HepG2 (cell line): ENCODE measurements at regions not wholly inside any gene's neighbourhood (a gene's known extent, or its start where the extent isn't known, plus 50 kb on each side); places are given as distances from the start of the nearest gene placed in this dataset.
A peak's percentile ranks its signal among the peaks of the same experiment; 100 is the strongest.

ENCODE experiments used
- ATAC-seq: fragments of 200-7000 bp; cut with Tn5 transposase; 3 replicates; pipeline ENCODE4 v1.9.1; 2020; ENCODE audit warnings: mild to moderate bottlenecking, moderate library complexity
- BruUV-seq: library from RNA; stranded (reverse); fragments of 400-500 nt; replicated peaks from 2 replicates; lab custom pipeline; 2021; lab: Mats Ljungman, UMichigan
- CTCF ChIA-PET: fragments of 300-600 bp; formaldehyde crosslinking; extraction: SDS; loops from one replicate; lab custom pipeline; 2021; ENCODE audit warnings: low total read pairs, inconsistent platforms, low intra/inter-chr PET ratio; lab: Yijun Ruan, JAX
- POLR2A ChIA-PET: fragments of 350-600 bp; sonication (Branson Sonifier 250); formaldehyde crosslinking; loops from one replicate; lab custom pipeline; 2020; ENCODE audit warnings: antibody characterized with exemption, inconsistent platforms; lab: Yijun Ruan, JAX
- DNase-seq: peaks from one replicate; pipeline ENCODE4 v3.0.0-alpha.2; 2015; ENCODE audit warnings: low spot score
- FAIRE-seq: peaks from 3 replicates; lab custom pipeline; 2011; peaks lifted over from hg19 to GRCh38; lab: Jason Lieb, UNC
- H2AFZ ChIP-seq: one replicate; pipeline ENCODE4 v1.6.1; 2011; ENCODE audit warnings: low read length, inconsistent platforms
- H3K27ac ChIP-seq: fragments of 300-600 bp; 3 replicates; pipeline ENCODE4 v1.8.0; 2011; ENCODE audit warnings: mixed run types, mild to moderate bottlenecking, mixed read lengths, low read length, inconsistent platforms; ENCODE audit not compliant: insufficient read depth; ENCODE audit errors: extremely low read length
- H3K27me3 ChIP-seq, 2 experiments: fragments of 200-600 bp in 1 of 2; 2 replicates in 1 of 2; 3 replicates in 1 of 2; pipeline versions ENCODE4 v1.6.0 to v1.8.0; 2011; ENCODE audit warnings: low read length in 2 of 2, mild to moderate bottlenecking in 2 of 2, moderate library complexity in 2 of 2, inconsistent platforms in 1 of 2; ENCODE audit not compliant: insufficient read depth in 2 of 2, control insufficient read depth in 1 of 2
- H3K36me3 ChIP-seq, 2 experiments: fragments of 200-600 bp in 1 of 2; replicated peaks in 1 of 2; 2 replicates in 1 of 2; 3 replicates in 1 of 2; pipeline versions ENCODE4 v1.5.1 to v1.8.0; 2011; ENCODE audit warnings: low read length in 2 of 2, inconsistent platforms in 1 of 2; ENCODE audit not compliant: insufficient read depth in 2 of 2, control insufficient read depth in 1 of 2
- H3K4me1 ChIP-seq: 2 replicates; pipeline ENCODE4 v1.5.1; 2012; ENCODE audit warnings: low read length, inconsistent platforms; ENCODE audit not compliant: insufficient read depth
- H3K4me2 ChIP-seq: 2 replicates; pipeline ENCODE4 v1.6.0; 2011; ENCODE audit warnings: low read depth, low read length, inconsistent platforms
- H3K4me3 ChIP-seq, 3 experiments: fragments of 200-600 bp in 1 of 3; sonication (generic), shearing (Covaris generic) in 1 of 3; replicated peaks in 1 of 3; 2 replicates each; pipeline ENCODE4 v1.5.1; 2011 to 2016; ENCODE audit warnings: low read length in 3 of 3, inconsistent platforms in 2 of 3, low read depth in 2 of 3, mild to moderate bottlenecking in 2 of 3, control low read depth in 1 of 3, mixed read lengths in 1 of 3; ENCODE audit not compliant: insufficient read depth in 1 of 3
- H3K79me2 ChIP-seq: one replicate; pipeline ENCODE4 v1.6.1; 2011; ENCODE audit warnings: low read length, inconsistent platforms; ENCODE audit not compliant: insufficient read depth
- H3K9ac ChIP-seq: 2 replicates; pipeline ENCODE4 v1.6.0; 2011; ENCODE audit warnings: mild to moderate bottlenecking, low read depth, low read length, inconsistent platforms; ENCODE audit not compliant: insufficient read depth
- H3K9me3 ChIP-seq: 2 replicates; pipeline ENCODE4 v1.5.1; 2012; ENCODE audit warnings: mild to moderate bottlenecking, low read length
- H4K20me1 ChIP-seq: 2 replicates; pipeline ENCODE4 v1.6.0; 2011; ENCODE audit warnings: inconsistent platforms, mild to moderate bottlenecking, low read length, moderate library complexity; ENCODE audit not compliant: insufficient read depth
- ELF3 ChIP-seq: IDR thresholded peaks from 2 replicates; pipeline ENCODE4 v1.6.1; 2016; ENCODE audit warnings: missing genetic modification reagents, missing compliant biosample characterization
- FOXA3 ChIP-seq: IDR thresholded peaks from 2 replicates; pipeline ENCODE4 v1.6.1; 2016; ENCODE audit warnings: missing genetic modification reagents, missing compliant biosample characterization
- FOXC1 ChIP-seq: sonication (generic); formaldehyde crosslinking; IDR thresholded peaks from 2 replicates; pipeline ENCODE4 v1.8.0; 2022; ENCODE audit warnings: mild to moderate bottlenecking, missing genetic modification reagents, borderline replicate concordance
- KDM5B ChIP-seq: sonication (generic); formaldehyde crosslinking; IDR thresholded peaks from 2 replicates; pipeline ENCODE4 v1.4.0; 2020; ENCODE audit warnings: missing genetic modification reagents, mild to moderate bottlenecking, borderline replicate concordance
- KMT2B ChIP-seq: IDR thresholded peaks from 2 replicates; pipeline ENCODE4 v1.6.1; 2016; ENCODE audit warnings: missing genetic modification reagents, missing compliant biosample characterization
- MTA1 ChIP-seq: sonication (generic); formaldehyde crosslinking; IDR thresholded peaks from 2 replicates; pipeline ENCODE4 v1.4.0; 2020; ENCODE audit warnings: missing genetic modification reagents, mild to moderate bottlenecking, borderline replicate concordance
- PAF1 ChIP-seq: IDR thresholded peaks from 2 replicates; pipeline ENCODE4 v1.6.1; 2016; ENCODE audit warnings: missing genetic modification reagents, missing compliant biosample characterization
- POLR2A ChIP-seq, 2 experiments: IDR thresholded peaks; 2 replicates each; pipeline ENCODE4 v1.6.1; 2011; ENCODE audit warnings: low read depth in 2 of 2, low read length in 2 of 2, mild to moderate bottlenecking in 1 of 2, moderate library complexity in 1 of 2; ENCODE audit not compliant: insufficient read depth in 1 of 2
- PRDM4 ChIP-seq: sonication (generic); formaldehyde crosslinking; IDR thresholded peaks from 2 replicates; pipeline ENCODE4 v1.9.0; 2021; ENCODE audit warnings: missing genetic modification reagents, borderline replicate concordance
- SKIL ChIP-seq: sonication (generic); formaldehyde crosslinking; IDR thresholded peaks from 2 replicates; pipeline ENCODE4 v1.8.0; 2022; ENCODE audit warnings: missing genetic modification reagents, mild to moderate bottlenecking, moderate library complexity, borderline replicate concordance
- SYNCRIP ChIP-seq: fragments of 200-400 bp; formaldehyde crosslinking; IDR thresholded peaks from 2 replicates; pipeline ENCODE4 v1.6.1; 2018; ENCODE audit warnings: mild to moderate bottlenecking, low read depth, low read length; ENCODE audit not compliant: insufficient read depth
- U2AF1 ChIP-seq: fragments of 200-400 bp; formaldehyde crosslinking; optimal IDR thresholded peaks from 2 replicates; pipeline ENCODE3; 2017; ENCODE audit warnings: mild to moderate bottlenecking, low read depth, low read length
- ZBTB25 ChIP-seq: IDR thresholded peaks from 2 replicates; pipeline ENCODE4 v1.6.1; 2018; ENCODE audit warnings: missing genetic modification reagents
- ZNF720 ChIP-seq: sonication (generic); formaldehyde crosslinking; IDR thresholded peaks from 2 replicates; pipeline ENCODE4 v1.4.0; 2020; ENCODE audit warnings: missing genetic modification reagents
- WGBS: methylation state at CpG from one replicate; pipeline ENCODE4 v1.1.6; 2017; ENCODE audit warnings: low lambda C conversion rate; 5-methylcytosine and 5-hydroxymethylcytosine counted together
- in situ Hi-C: cut with HindIII; loops from 2 replicates; pipeline ENCODE4 v1.10.0; 2017; ENCODE audit warnings: low pct_unique_long_range_greater_than_20kb; ENCODE audit not compliant: extremely low pct_ligation_motif_present
- intact Hi-C: fragments of 100-400 bp; cut with micrococcal nuclease; formaldehyde crosslinking; loops from one replicate; pipeline ENCODE4 v1.10.0; 2022; ENCODE audit not compliant: unreplicated experiment

DNA sequence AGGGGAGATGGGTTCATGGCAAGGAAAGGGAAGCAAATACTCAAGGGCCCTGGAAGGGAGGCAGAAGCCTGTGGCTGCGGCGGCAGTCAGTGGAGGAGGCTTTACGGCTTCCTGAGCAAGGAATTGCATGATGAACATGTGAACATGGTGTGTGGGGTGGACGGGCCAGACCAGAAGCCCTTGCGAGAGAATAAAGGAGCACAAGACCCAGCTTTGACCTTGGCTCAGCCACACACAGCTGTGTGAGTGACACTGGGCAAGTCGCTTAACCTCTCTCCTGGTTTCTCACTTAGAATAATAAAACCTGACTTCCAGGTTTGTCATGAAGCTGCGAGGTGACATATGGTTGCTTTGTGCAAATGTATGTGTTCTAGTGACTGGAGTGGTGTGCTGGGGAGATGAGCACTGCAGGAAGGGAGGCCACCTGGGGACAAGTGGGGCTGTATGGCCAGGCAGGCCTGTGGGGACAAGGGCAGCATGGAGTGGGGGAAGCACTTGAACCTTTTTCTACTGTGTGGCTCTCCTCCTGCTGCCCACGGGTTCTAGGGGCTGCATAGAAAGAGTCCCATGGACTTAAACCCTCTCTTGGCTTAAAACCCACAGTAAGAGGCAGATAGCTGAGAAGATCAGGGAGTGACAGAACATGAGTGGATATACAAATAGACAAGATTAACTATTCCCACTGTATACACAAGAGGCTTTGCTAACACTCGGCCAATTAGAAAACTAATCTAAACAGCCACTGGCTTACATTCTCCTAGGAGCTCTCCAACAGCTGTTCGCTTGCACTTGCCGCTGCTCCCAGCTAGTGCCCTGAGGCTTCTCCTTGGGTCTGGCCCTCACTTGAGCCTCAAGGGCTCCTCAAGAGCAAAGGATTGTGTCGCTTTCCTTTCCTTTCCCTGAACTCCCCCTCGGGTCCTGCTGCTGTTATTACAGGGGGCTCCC lies 67.3 kb upstream of the CDON start:
- Histone ChIP-seq H3K9ac (no peak overlapping the region), H3K4me1 (peaks cover 45% of the 10 kb centered on the region), H3K9me3 (no peaks in the 10 kb centered on the region), H3K27ac (no peak overlapping the region), H3K36me3 (no peaks in the 10 kb centered on the region), H4K20me1 (no peaks in the 10 kb centered on the region), H2AFZ (no peak overlapping the region), H3K4me3 (no peak overlapping the region), H3K79me2 (no peaks in the 10 kb centered on the region), H3K4me2 (peak overlapping the region; percentile 48), H3K27me3 (no peaks in the 10 kb centered on the region)
- intact Hi-C loops (no loop called here), in situ Hi-C loops (no loop called here)
- ChIA-PET POLR2A (no interaction called here), CTCF (no interaction called here)
- FAIRE-seq (no peak), DNase-seq (no peak), ATAC-seq (no peak; the same call in 2 of the 3 replicates)
- BruUV-seq = no TSS peak
- 45% methylated on average over 13 of the region's 13 CpGs for WGBS
- TF ChIP-seq SKIL (CRISPR knock-in tag) (no peak), POLR2A (IDR thresholded peaks at IDR 0.05; ENCODE audit: insufficient read depth in 1 of 2, low read depth in 2 of 2, low read length in 2 of 2) (no peak), PRDM4 (CRISPR knock-in tag) (no peak), SYNCRIP (no peak), FOXC1 (CRISPR knock-in tag) (no peak), FOXA3 (CRISPR knock-in tag) (no peak), U2AF1 (no peak), ZNF720 (CRISPR knock-in tag) (no peak), ZBTB25 (CRISPR knock-in tag) (no peak), ELF3 (CRISPR knock-in tag) (no peak), KMT2B (no peak), PAF1 (CRISPR knock-in tag) (no peak), KDM5B (CRISPR knock-in tag) (no peak), MTA1 (CRISPR knock-in tag) (no peak)
